ENCODE measurements at regions not wholly inside any gene's neighbourhood (a gene's known extent, or its start where the extent isn't known, plus 50 kb on each side); places are given as distances from the start of the nearest gene placed in this dataset.

DNA sequence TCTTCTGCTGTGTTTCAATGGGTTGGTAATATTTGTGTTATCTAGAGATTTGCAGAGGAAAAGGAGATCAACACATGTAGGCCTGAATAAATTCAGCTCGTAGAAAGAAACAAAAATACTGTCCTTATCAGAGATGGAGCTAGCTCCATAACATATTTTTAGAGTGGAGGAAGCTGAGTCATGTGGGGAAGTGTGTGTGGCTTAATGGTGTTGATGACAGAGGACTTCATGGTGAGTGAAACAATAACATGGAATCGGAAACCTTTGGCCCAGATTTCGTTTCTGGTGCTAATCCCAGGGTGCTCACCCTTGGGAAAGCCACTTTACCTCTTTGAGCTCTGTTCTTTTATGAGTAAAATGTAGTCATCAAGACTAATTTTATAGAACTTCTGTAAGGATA is 825.0 kb downstream of the TLR4 start:
- Histone ChIP-seq H3K9me3 (ENCODE audit: insufficient read depth, low read depth) (0 out of 2 replicates have a peak, but pooled peaks cover 2% of the 10 kb centered on the region), H3K4me3 (no peak overlapping the region), H3F3A (ENCODE audit: insufficient read depth, low read depth) (no peaks in the 10 kb centered on the region), H4K20me1 (ENCODE audit: insufficient read depth) (no peaks in the 10 kb centered on the region), H3K27ac (no peak overlapping the region), H3K9me2 (ENCODE audit: insufficient read depth) (no peaks in the 10 kb centered on the region), H3K36me3 (ENCODE audit: low read depth) (no peaks in the 10 kb centered on the region), H3K27me3 (ENCODE audit: insufficient read depth, low read depth) (no peaks in the 10 kb centered on the region), H3K4me2 (no peak overlapping the region), H3K79me2 (ENCODE audit: low read depth) (no peaks in the 10 kb centered on the region), H2AFZ (no peak overlapping the region), H3K4me1 (replicated peaks; ENCODE audit: insufficient read depth) (no peaks in the 10 kb centered on the region)
- DNase-seq: no peak
- no peak for TF ChIP-seq EZH2 (IDR thresholded peaks at IDR 0.05; ENCODE audit: low read depth)
- TF ChIP-seq, protein P1, sequence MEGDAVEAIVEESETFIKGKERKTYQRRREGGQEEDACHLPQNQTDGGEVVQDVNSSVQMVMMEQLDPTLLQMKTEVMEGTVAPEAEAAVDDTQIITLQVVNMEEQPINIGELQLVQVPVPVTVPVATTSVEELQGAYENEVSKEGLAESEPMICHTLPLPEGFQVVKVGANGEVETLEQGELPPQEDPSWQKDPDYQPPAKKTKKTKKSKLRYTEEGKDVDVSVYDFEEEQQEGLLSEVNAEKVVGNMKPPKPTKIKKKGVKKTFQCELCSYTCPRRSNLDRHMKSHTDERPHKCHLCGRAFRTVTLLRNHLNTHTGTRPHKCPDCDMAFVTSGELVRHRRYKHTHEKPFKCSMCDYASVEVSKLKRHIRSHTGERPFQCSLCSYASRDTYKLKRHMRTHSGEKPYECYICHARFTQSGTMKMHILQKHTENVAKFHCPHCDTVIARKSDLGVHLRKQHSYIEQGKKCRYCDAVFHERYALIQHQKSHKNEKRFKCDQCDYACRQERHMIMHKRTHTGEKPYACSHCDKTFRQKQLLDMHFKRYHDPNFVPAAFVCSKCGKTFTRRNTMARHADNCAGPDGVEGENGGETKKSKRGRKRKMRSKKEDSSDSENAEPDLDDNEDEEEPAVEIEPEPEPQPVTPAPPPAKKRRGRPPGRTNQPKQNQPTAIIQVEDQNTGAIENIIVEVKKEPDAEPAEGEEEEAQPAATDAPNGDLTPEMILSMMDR (conservative IDR thresholded peaks at IDR 0.05): no peak
- ChIA-PET CTCF (no interaction called here), POLR2A (ENCODE audit: unreplicated experiment) (no interaction called here)
- no TSS peak for BruUV-seq (replicated peaks)
- intact Hi-C loops (cut with micrococcal nuclease; ENCODE audit: unreplicated experiment): loop anchor here (10.0 kb wide), 1 partner anchor 836 kb away; the partner anchor contains the start of gene BRINP1

DNA sequence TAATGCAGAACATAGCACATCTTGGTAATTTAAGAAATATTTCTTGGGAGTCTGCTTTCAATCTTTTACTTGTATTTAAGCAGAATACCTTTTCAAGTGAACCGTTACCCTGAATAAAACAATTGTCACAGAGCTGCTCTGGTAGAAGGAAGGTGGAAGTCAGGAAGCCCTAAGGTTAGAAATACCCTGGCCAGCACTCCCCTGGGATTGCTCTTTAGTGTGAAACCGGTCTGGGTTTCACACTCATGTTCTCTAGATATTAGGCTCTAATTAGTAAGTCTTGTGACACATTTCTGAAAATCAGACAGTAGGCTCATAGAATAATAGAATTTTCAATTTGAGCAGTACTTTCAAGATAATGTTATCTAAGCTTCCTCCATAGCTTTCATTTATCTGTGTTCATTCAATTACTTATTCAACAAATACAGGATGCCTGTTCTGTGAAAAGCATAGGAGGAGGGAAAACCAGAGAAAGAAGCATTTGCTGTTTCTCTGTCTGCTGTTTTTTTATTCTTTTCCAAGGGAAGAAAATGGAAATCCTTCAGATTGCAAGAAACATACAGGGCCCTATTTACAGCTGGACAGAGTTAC is 825.5 kb downstream of the TLR4 start:
- Histone ChIP-seq H3K4me3 (no peak overlapping the region), H3K4me2 (no peak overlapping the region), H4K20me1 (ENCODE audit: insufficient read depth) (no peaks in the 10 kb centered on the region), H3K9me2 (ENCODE audit: insufficient read depth) (no peaks in the 10 kb centered on the region), H2AFZ (no peak overlapping the region), H3K27me3 (ENCODE audit: insufficient read depth, low read depth) (no peaks in the 10 kb centered on the region), H3K36me3 (ENCODE audit: low read depth) (no peaks in the 10 kb centered on the region), H3K27ac (no peak overlapping the region), H3F3A (ENCODE audit: insufficient read depth, low read depth) (no peaks in the 10 kb centered on the region), H3K9me3 (ENCODE audit: insufficient read depth, low read depth) (no peaks in the 10 kb centered on the region), H3K4me1 (replicated peaks; ENCODE audit: insufficient read depth) (no peaks in the 10 kb centered on the region), H3K79me2 (ENCODE audit: low read depth) (no peaks in the 10 kb centered on the region)
- POLR2A ChIA-PET (ENCODE audit: unreplicated experiment): no interaction called here
- CTCF ChIA-PET: no interaction called here
- BruUV-seq (replicated peaks): no TSS peak
- intact Hi-C loops (cut with micrococcal nuclease; ENCODE audit: unreplicated experiment): loop anchor here (10.0 kb wide), 1 partner anchor 835 kb away; the partner anchor contains the start of gene BRINP1
- TF ChIP-seq, protein P1 (conservative IDR thresholded peaks at IDR 0.05): no peak
- TF ChIP-seq EZH2 (IDR thresholded peaks at IDR 0.05; ENCODE audit: low read depth): no peak
- no peak for DNase-seq

DNA sequence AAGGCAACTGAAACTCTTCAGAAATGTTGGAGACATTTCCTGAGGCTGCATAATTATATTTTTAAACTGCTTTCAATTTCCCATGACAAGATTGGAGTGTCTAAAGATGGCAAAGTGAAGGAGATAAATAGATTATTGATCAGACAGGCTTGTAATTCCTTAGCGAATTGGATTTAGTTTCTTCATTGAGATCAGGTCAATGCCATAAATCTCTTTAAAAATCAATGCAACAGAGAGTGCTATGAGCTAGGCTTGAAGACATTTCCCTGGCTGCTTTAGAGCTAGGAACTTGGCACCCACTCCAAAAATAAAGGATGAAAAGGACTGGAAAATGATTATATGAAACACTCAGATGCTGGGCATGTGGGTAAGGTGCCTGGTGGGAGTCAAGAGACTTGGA is 828.4 kb downstream of the TLR4 start:
- ChIA-PET CTCF (no interaction called here), POLR2A (ENCODE audit: unreplicated experiment) (no interaction called here)
- Histone ChIP-seq H3F3A (ENCODE audit: insufficient read depth, low read depth) (no peaks in the 10 kb centered on the region), H3K4me3 (no peak overlapping the region), H3K36me3 (ENCODE audit: low read depth) (no peaks in the 10 kb centered on the region), H3K9me2 (ENCODE audit: insufficient read depth) (no peaks in the 10 kb centered on the region), H3K4me2 (no peak overlapping the region), H3K9me3 (ENCODE audit: insufficient read depth, low read depth) (no peaks in the 10 kb centered on the region), H3K27ac (no peak overlapping the region), H2AFZ (no peak overlapping the region), H3K27me3 (ENCODE audit: insufficient read depth, low read depth) (no peaks in the 10 kb centered on the region), H3K4me1 (replicated peaks; ENCODE audit: insufficient read depth) (no peaks in the 10 kb centered on the region), H4K20me1 (ENCODE audit: insufficient read depth) (no peaks in the 10 kb centered on the region), H3K79me2 (ENCODE audit: low read depth) (no peaks in the 10 kb centered on the region)
- no TSS peak for BruUV-seq (replicated peaks)
- intact Hi-C loops (cut with micrococcal nuclease; ENCODE audit: unreplicated experiment): no loop called here
- DNase-seq: no peak
- TF ChIP-seq, protein P1 (conservative IDR thresholded peaks at IDR 0.05): no peak
- no peak for TF ChIP-seq EZH2 (IDR thresholded peaks at IDR 0.05; ENCODE audit: low read depth)
